Nephron progenitor cell (in vitro differentiated cells): ENCODE measurements at regions not wholly inside any gene's neighbourhood (a gene's known extent, or its start where the extent isn't known, plus 50 kb on each side); places are given as distances from the start of the nearest gene placed in this dataset.

Experiments
- DNase-seq: peaks from one replicate; pipeline ENCODE4 v3.0.0; 2021
- H3K27ac Mint-ChIP-seq: 2 replicates; pipeline ENCODE4 v1.8.0; 2021; ENCODE audit warnings: mild to moderate bottlenecking, moderate library complexity, mixed read lengths
- H3K27me3 Mint-ChIP-seq: 2 replicates; pipeline ENCODE4 v1.8.0; 2021; ENCODE audit warnings: mild to moderate bottlenecking, low read depth, mixed read lengths; ENCODE audit not compliant: poor library complexity
- H3K36me3 Mint-ChIP-seq: 2 replicates; pipeline ENCODE4 v1.8.0; 2021; ENCODE audit warnings: low read depth, mixed read lengths
- H3K4me1 Mint-ChIP-seq: 2 replicates; pipeline ENCODE4 v1.8.0; 2021; ENCODE audit warnings: mixed read lengths
- H3K4me3 Mint-ChIP-seq: 2 replicates; pipeline ENCODE4 v1.8.0; 2021; ENCODE audit warnings: mild to moderate bottlenecking, moderate library complexity, mixed read lengths
- H3K9me3 Mint-ChIP-seq: 2 replicates; pipeline ENCODE4 v1.8.0; 2021; ENCODE audit warnings: mild to moderate bottlenecking, moderate library complexity, mixed read lengths
- TF ChIP-seq, protein P1 (sequence below): fragments of 200-600 bp; sonication (generic); IDR thresholded peaks from 2 replicates; pipeline ENCODE4 v1.5.0; 2021; ENCODE audit warnings: antibody characterized with exemption

DNA sequence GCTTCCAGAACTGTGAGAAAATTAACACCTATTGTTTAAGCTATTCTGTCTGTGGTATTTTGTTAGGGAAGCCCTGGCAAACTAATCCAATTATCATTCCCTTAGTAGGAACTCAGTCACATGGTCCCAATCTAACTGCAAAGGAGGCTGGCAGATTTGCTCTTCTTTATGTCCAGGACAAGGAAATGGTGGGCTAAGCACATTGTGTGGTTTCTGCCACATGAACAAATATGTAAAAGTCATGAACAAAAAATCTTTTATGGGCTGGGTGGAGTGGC lies 278.6 kb upstream of the RPL38 start:
- Mint-ChIP-seq H3K4me1 (peaks cover 3% of the 10 kb centered on the region), H3K9me3 (peaks cover 57% of the 10 kb centered on the region), H3K36me3 (peaks cover 9% of the 10 kb centered on the region), H3K27me3 (peaks cover 10% of the 10 kb centered on the region), H3K27ac (no peak overlapping the region), H3K4me3 (no peak overlapping the region)
- DNase-seq, result no peak
- TF ChIP-seq, protein P1, sequence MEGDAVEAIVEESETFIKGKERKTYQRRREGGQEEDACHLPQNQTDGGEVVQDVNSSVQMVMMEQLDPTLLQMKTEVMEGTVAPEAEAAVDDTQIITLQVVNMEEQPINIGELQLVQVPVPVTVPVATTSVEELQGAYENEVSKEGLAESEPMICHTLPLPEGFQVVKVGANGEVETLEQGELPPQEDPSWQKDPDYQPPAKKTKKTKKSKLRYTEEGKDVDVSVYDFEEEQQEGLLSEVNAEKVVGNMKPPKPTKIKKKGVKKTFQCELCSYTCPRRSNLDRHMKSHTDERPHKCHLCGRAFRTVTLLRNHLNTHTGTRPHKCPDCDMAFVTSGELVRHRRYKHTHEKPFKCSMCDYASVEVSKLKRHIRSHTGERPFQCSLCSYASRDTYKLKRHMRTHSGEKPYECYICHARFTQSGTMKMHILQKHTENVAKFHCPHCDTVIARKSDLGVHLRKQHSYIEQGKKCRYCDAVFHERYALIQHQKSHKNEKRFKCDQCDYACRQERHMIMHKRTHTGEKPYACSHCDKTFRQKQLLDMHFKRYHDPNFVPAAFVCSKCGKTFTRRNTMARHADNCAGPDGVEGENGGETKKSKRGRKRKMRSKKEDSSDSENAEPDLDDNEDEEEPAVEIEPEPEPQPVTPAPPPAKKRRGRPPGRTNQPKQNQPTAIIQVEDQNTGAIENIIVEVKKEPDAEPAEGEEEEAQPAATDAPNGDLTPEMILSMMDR, result no peak

DNA sequence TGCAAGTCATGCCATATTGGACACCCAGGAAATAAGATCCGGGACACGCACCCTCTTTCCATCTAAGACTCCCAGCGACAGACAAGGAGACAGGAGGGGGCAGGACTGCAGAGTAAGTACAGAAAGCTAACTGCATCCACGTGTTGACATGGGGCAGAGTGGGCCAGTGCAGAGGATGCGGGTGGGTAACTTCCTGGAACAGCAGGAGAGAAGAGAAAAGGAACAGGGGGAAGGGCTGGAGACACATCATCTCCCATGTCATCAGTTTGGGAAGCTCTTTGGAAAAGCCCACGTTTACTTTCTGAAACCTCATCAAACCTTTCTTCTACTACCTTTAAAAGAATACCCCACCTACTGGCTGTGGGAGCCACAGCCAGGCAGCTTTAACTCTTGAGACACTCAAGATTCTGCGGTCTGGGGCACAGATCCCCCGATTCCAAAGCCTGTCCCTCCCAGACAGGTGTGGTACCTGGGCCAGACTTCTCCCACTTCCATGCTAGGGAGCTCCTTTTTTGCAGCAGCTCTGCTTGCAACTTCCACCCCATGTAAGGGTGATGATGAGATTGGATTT lies 273.5 kb upstream of the RPL38 start:
- TF ChIP-seq, protein P1, result no peak
- H3K9me3 Mint-ChIP-seq, result peaks cover 30% of the 10 kb centered on the region

DNA sequence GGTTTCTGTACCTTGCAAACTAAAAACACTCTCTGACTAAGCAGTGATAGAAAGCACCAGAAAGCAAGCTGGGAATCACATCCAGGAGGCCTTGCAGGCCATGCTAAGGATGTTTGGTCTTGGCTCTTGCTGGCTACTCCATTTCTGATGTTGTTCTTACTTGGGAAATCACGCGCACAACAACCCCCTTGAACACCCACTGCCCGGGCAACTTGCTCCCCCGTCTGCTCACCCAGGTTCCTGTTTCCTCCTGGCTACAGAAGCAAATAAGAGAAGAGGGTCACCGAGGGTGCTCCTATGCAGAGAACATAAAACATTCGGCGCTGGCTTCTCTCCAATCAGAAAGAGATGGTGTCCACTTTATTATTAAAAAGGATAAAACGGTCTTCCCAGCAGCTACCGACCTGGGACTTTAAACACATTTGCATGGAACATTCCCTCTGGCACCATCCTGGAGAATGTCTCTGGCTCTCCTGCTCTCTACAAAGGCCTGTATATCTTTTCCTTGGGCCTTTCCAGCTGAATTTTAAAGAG lies 271.2 kb upstream of the RPL38 start:
- DNase-seq, result no peak
- peaks cover 33% of the 10 kb centered on the region for H3K27me3 Mint-ChIP-seq
- no peak overlapping the region for H3K27ac Mint-ChIP-seq
- no peak overlapping the region for H3K4me3 Mint-ChIP-seq
- H3K9me3 Mint-ChIP-seq, result peaks cover 14% of the 10 kb centered on the region
- TF ChIP-seq, protein P1, result no peak
- H3K36me3 Mint-ChIP-seq, result peaks cover under 1% of the 10 kb centered on the region
- peaks cover 18% of the 10 kb centered on the region for H3K4me1 Mint-ChIP-seq

More for the DNA sequence above, 273.5 kb upstream of the RPL38 start:
- peaks cover 18% of the 10 kb centered on the region for H3K4me1 Mint-ChIP-seq
- no peak overlapping the region for H3K27ac Mint-ChIP-seq
- H3K27me3 Mint-ChIP-seq, result peaks cover 28% of the 10 kb centered on the region
- no peak for DNase-seq
- peaks cover 9% of the 10 kb centered on the region for H3K36me3 Mint-ChIP-seq
- H3K4me3 Mint-ChIP-seq, result no peak overlapping the region

DNA sequence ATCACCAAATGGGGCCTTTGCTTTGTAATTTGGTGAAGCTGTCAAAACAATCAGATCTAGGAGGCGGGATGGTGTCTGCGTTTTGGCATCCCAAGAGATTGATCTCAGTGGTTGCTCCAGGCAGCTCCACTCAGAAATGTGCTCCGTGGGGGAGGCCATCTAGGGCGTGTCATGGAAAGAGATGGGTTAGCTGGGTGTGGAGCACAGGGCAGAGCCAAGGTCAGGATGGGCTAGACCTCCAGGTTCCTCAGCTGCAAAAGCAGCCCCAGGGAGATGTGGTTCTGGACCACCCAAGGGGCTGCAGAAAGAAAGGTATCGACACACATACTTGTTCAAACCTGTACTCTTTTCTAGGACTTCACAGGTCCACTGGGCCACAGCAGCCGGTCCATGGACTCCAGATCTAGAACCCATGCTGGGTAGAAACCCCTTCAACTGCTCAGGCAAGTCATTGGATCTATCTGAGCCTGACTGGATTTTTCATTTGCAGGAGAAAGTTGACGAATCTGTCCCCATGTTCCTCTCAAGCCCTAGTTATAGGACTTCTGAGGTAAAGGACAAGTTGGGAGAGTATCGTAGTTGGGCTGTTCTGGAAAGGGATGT lies 270.2 kb upstream of the RPL38 start:
- Mint-ChIP-seq H3K4me3 (no peak overlapping the region), H3K4me1 (peaks cover 18% of the 10 kb centered on the region), H3K36me3 (no peaks in the 10 kb centered on the region), H3K27me3 (peaks cover 33% of the 10 kb centered on the region), H3K27ac (no peak overlapping the region), H3K9me3 (peaks cover 4% of the 10 kb centered on the region)
- TF ChIP-seq, protein P1, result no peak
- no peak for DNase-seq

DNA sequence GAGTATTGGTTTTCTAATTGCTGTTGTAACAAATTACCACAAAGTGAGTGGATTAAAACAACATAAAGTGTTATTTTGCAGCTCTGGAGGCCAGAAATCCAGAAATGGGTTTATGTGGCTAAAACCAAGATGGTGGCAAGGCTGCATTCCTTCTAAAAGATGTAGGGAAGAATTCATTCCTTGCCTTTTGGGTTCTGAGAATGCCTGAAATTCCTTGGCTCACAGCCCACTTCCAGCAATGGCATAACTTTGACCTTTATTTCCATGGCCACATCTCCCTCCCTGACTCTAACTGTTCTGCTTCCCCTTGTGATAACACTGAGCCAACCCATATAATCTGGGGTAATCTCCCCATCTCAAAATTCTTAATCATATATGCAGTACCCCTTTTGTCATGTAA lies 269.6 kb upstream of the RPL38 start:
- TF ChIP-seq, protein P1, result no peak
- Mint-ChIP-seq H3K4me1 (peaks cover 18% of the 10 kb centered on the region), H3K27ac (no peak overlapping the region), H3K4me3 (no peak overlapping the region), H3K27me3 (peaks cover 33% of the 10 kb centered on the region), H3K9me3 (no peaks in the 10 kb centered on the region), H3K36me3 (no peaks in the 10 kb centered on the region)
- no peak for DNase-seq

DNA sequence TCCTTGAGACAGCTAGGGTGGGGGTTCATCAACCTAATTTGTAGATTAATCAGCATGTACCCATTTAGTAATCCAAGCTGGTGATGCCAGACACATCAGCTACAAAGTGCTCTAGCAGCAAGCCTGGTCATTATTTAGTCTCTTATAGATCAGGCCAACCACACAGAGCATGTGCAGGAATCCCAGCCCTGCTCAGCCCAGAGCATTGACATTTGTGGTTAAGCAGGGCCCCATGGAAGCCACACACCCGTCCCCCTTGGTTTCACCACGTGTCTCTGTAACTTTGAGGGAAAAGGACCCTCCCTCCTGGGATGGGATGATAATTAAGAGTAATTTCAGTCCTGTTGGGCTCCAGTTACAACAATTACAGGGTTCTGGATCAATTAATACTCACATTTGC lies 268.8 kb upstream of the RPL38 start:
- no peak overlapping the region for H3K4me3 Mint-ChIP-seq
- TF ChIP-seq, protein P1, result no peak
- DNase-seq, result no peak
- H3K9me3 Mint-ChIP-seq, result no peaks in the 10 kb centered on the region
- no peak overlapping the region for H3K27ac Mint-ChIP-seq
- H3K4me1 Mint-ChIP-seq, result peaks cover 18% of the 10 kb centered on the region
- H3K27me3 Mint-ChIP-seq, result peaks cover 28% of the 10 kb centered on the region
- no peaks in the 10 kb centered on the region for H3K36me3 Mint-ChIP-seq
